ENCODE measurements at regions not wholly inside any gene's neighbourhood (a gene's known extent, or its start where the extent isn't known, plus 50 kb on each side); places are given as distances from the start of the nearest gene placed in this dataset.

DNA sequence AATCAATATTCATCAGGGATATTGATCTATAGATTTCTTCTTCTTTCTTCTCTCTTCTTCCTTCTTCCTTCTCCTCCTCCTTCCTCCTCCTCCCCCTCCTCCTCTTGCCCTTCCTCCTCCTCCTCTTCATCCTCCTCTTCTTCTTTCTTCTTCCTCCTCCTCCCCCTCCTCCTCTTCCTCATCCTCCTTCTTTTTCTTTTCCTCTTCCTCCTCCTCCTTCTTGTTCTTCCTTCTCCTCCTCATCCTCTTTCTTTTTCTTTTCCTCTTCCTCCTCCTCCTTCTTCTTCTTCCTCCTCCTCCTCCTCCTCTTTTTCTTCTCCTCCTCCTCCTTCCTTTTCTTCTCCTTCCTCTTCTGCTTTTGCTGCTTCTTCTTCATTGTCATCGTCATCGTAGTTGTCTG lies 52.4 kb upstream of the SERINC1 start:
- DNase-seq (ENCODE audit: insufficient read length, low spot score) = no peak
- FAIRE-seq = no peak
- no peak for TF ChIP-seq POLR2A (IDR thresholded peaks at IDR 0.05; ENCODE audit: low read depth, low read length)

GRCh38 chr6:122530440-122531046 lies 58.9 kb upstream of the SERINC1 start:
- DNase-seq (ENCODE audit: insufficient read length, low spot score) (peak; percentile 1), FAIRE-seq (peak; percentile 81)
- TF ChIP-seq POLR2A (IDR thresholded peaks at IDR 0.05; ENCODE audit: low read depth, low read length) = no peak

- DNase-seq (ENCODE audit: insufficient read length, low spot score) = no peak
- TF ChIP-seq POLR2A (IDR thresholded peaks at IDR 0.05; ENCODE audit: low read depth, low read length) = no peak
- no peak for FAIRE-seq
Observed at GRCh38 chr6:122548281-122548680, 61.9 kb upstream of the PKIB start.

DNA sequence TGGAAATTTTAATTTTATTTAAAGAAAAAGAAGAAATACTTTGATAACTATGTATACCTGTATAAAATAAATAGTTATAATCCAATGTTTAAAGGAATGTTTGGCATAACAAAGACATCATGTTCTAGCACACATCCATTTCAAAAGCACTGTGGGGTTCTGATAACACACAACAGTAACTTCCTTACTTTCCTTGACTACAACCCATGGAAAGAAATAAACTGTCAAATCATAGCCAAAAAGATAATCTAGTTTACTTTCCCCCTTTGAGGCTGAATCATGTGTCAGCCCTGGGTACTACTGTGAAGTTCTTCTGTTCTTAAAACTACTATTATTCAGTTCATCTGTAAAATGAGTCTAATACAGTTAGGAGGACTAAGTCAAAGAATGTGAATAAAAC lies 61.4 kb upstream of the PKIB start:
- FAIRE-seq = no peak
- no peak for DNase-seq (ENCODE audit: insufficient read length, low spot score)
- TF ChIP-seq POLR2A (IDR thresholded peaks at IDR 0.05; ENCODE audit: low read depth, low read length) = no peak

GRCh38 chr6:122553697-122554096 lies 56.5 kb upstream of the PKIB start:
- no peak for TF ChIP-seq POLR2A (IDR thresholded peaks at IDR 0.05; ENCODE audit: low read depth, low read length)
- DNase-seq (ENCODE audit: insufficient read length, low spot score) (no peak), FAIRE-seq (no peak)

DNA sequence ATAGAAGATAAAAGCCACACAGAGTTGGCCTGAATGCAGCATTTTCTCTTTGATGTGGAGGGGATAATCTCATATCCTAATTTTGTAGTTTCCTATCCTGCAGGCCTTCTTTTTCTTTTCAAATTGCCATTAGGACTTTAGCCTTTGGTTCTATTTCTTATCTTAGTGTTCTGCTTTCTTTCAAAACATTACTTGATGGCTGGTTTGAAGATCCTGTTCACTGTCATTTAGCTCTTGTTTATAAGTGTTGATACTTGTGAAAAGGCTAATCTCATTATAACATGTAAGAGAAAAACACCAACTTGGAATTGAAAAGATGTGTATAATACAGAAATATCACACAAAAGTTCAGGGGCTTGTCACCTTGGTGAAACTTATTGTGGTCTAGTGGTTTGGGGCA lies 54.6 kb upstream of the PKIB start:
- FAIRE-seq = no peak
- DNase-seq (ENCODE audit: insufficient read length, low spot score) = no peak
- no peak for TF ChIP-seq POLR2A (IDR thresholded peaks at IDR 0.05; ENCODE audit: low read depth, low read length)

DNA sequence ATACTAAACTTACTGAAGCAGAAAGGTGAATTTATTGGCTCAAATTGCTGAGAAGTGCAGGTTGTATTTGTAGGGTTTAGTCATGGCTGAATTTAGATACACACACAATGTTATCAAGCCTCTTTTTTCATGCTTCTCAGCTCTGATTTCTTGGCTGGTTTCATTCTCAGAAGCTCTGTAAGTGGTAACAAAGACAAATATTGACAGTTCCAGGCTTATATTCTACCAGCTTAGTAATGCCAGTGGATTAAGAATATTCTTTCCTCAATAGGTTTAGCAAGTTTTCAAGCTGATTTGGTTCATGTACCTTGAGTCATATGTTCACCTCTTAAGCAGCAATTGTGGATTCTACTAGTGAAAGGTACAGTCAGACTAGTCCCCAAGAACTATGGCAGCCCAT lies 52.1 kb upstream of the PKIB start:
- FAIRE-seq (no peak), DNase-seq (ENCODE audit: insufficient read length, low spot score) (no peak)
- TF ChIP-seq POLR2A (IDR thresholded peaks at IDR 0.05; ENCODE audit: low read depth, low read length) = no peak

Measured in H54 (cell line).